ENCODE measurements at regions not wholly inside any gene's neighbourhood (a gene's known extent, or its start where the extent isn't known, plus 50 kb on each side); places are given as distances from the start of the nearest gene placed in this dataset.

DNA sequence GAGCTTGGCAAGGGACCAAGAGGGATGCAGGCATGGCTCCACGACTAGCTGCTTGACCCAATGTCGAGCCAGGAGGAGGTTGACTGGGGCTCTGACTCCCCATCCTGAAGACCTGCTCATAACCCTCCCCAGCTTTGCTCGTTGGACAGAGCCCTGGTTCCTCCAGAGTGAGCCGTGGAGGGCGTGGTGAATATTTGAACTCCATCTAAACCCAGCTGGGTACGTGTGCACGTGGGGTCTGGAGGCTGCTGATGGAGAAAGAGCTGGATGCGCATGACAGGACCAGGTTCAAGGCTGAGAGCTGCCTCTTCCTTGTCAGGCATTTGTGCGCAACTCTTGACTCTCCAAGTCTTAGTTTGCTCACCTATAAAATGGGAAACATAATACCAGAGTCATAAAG is 282.8 kb downstream of the TLE3 start:
- Histone ChIP-seq H3K9ac (no peak overlapping the region), H3K27me3 (ENCODE audit: insufficient read depth) (peaks cover 26% of the 10 kb centered on the region; the same call in 1 of the 2 replicates), H4K20me1 (ENCODE audit: insufficient read depth) (no peaks in the 10 kb centered on the region), H3K4me3 (ENCODE audit: low read depth in 2 of 2, low read length in 1 of 2) (no peak overlapping the region), H3K4me1 (ENCODE audit: control insufficient read depth in 1 of 2, insufficient read depth in 2 of 2, low read depth in 1 of 2, low read length in 1 of 2) (peaks cover 0 to 9% of the 10 kb centered on the region in 2 experiments; a peak in 1 of 4 replicates), H3K4me2 (no peak overlapping the region), H2AFZ (ENCODE audit: low read depth) (no peak overlapping the region), H3K27ac (ENCODE audit: low read depth in 2 of 2, low read length in 1 of 2) (no peak overlapping the region), H3K9me2 (no peaks in the 10 kb centered on the region), H3F3A (replicated peaks; ENCODE audit: insufficient read depth) (no peaks in the 10 kb centered on the region), H3K79me2 (ENCODE audit: insufficient read depth) (no peaks in the 10 kb centered on the region), H3K9me3 (no peaks in the 10 kb centered on the region), H3K36me3 (replicated peaks in 1 of 2; ENCODE audit: control insufficient read depth in 1 of 2, insufficient read depth in 2 of 2, low read length in 1 of 2) (no peaks in the 10 kb centered on the region)
- POLR2A ChIA-PET: no interaction called here
- no peak for DNase-seq
- TF ChIP-seq RFX5 (IDR thresholded peaks at IDR 0.05; ENCODE audit: low read length): no peak
- TF ChIP-seq MXI1 (IDR thresholded peaks at IDR 0.05; ENCODE audit: low read depth, low read length): no peak
- no peak for TF ChIP-seq ELF1 (IDR thresholded peaks at IDR 0.05)
- no peak for TF ChIP-seq NFIC (IDR thresholded peaks at IDR 0.05; ENCODE audit: borderline replicate concordance)
- WGBS (ENCODE audit: low lambda C conversion rate): 77% methylated on average over 7 of the region's 9 CpGs
- CTCF ChIA-PET: interaction anchor here (0.7 to 1.5 kb wide), 3 partner anchors 19 to 51 kb away, joined by 3 read pairs; no protein-coding TSS in a partner anchor

DNA sequence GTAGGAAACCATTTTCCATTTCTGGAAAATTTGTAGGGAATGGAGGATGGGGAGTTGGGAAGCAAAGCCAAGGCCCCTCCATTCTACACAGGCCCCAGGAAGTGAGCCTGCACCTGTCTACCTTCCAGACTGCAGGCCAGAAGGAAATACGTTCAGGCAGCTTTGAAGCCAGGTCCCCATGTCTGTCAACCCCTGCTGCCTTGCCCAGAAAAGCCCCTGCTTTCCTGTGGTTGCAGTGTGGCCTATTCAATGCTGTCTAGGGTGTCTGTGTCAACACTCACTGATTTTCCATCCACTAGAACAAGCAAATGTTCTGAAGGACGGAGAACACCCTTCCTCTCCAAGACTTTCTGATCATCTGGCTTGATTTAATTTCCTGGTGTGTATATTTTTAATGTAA is 281.9 kb downstream of the TLE3 start:
- Histone ChIP-seq H4K20me1 (ENCODE audit: insufficient read depth) (no peaks in the 10 kb centered on the region), H3K79me2 (ENCODE audit: insufficient read depth) (no peaks in the 10 kb centered on the region), H3K4me2 (no peak overlapping the region), H3K4me1 (ENCODE audit: control insufficient read depth in 1 of 2, insufficient read depth in 2 of 2, low read depth in 1 of 2, low read length in 1 of 2) (peaks cover 0 to 9% of the 10 kb centered on the region in 2 experiments; a peak in 1 of 4 replicates), H3K27me3 (ENCODE audit: insufficient read depth) (peaks cover 32% of the 10 kb centered on the region; the same call in 1 of the 2 replicates), H3K9me3 (no peaks in the 10 kb centered on the region), H3K4me3 (ENCODE audit: low read depth in 2 of 2, low read length in 1 of 2) (no peak overlapping the region), H3K36me3 (replicated peaks in 1 of 2; ENCODE audit: control insufficient read depth in 1 of 2, insufficient read depth in 2 of 2, low read length in 1 of 2) (no peaks in the 10 kb centered on the region), H3K9ac (no peak overlapping the region), H3K27ac (ENCODE audit: low read depth in 2 of 2, low read length in 1 of 2) (no peak overlapping the region), H3K9me2 (no peaks in the 10 kb centered on the region), H2AFZ (ENCODE audit: low read depth) (no peak overlapping the region), H3F3A (replicated peaks; ENCODE audit: insufficient read depth) (no peaks in the 10 kb centered on the region)
- DNase-seq: no peak
- ChIA-PET POLR2A (no interaction called here), CTCF (no interaction called here)
- WGBS (ENCODE audit: low lambda C conversion rate): 48% methylated on average over 2 of the region's 2 CpGs
- TF ChIP-seq, protein P1, sequence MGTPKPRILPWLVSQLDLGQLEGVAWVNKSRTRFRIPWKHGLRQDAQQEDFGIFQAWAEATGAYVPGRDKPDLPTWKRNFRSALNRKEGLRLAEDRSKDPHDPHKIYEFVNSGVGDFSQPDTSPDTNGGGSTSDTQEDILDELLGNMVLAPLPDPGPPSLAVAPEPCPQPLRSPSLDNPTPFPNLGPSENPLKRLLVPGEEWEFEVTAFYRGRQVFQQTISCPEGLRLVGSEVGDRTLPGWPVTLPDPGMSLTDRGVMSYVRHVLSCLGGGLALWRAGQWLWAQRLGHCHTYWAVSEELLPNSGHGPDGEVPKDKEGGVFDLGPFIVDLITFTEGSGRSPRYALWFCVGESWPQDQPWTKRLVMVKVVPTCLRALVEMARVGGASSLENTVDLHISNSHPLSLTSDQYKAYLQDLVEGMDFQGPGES (IDR thresholded peaks at IDR 0.05; ENCODE audit: low read depth, low read length): no peak
- TF ChIP-seq, protein P2, sequence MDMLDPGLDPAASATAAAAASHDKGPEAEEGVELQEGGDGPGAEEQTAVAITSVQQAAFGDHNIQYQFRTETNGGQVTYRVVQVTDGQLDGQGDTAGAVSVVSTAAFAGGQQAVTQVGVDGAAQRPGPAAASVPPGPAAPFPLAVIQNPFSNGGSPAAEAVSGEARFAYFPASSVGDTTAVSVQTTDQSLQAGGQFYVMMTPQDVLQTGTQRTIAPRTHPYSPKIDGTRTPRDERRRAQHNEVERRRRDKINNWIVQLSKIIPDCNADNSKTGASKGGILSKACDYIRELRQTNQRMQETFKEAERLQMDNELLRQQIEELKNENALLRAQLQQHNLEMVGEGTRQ (IDR thresholded peaks at IDR 0.05; ENCODE audit: borderline replicate concordance, low read depth, low read length): no peak
- TF ChIP-seq NRF1 (IDR thresholded peaks at IDR 0.05; ENCODE audit: low read depth, low read length): no peak
- TF ChIP-seq POLR2AphosphoS5 (IDR thresholded peaks at IDR 0.05; ENCODE audit: low read depth, low read length): no peak
- TF ChIP-seq EP300 (IDR thresholded peaks at IDR 0.05; ENCODE audit: borderline replicate concordance in 1 of 2, low read depth in 1 of 2, low read length in 1 of 2): no peak
- TF ChIP-seq, protein P3, sequence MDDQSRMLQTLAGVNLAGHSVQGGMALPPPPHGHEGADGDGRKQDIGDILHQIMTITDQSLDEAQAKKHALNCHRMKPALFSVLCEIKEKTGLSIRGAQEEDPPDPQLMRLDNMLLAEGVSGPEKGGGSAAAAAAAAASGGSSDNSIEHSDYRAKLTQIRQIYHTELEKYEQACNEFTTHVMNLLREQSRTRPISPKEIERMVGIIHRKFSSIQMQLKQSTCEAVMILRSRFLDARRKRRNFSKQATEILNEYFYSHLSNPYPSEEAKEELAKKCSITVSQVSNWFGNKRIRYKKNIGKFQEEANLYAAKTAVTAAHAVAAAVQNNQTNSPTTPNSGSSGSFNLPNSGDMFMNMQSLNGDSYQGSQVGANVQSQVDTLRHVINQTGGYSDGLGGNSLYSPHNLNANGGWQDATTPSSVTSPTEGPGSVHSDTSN (IDR thresholded peaks at IDR 0.05): no peak
- no peak for TF ChIP-seq MEF2A (IDR thresholded peaks at IDR 0.05; ENCODE audit: borderline replicate concordance, low read depth)
- TF ChIP-seq FOXJ3 (CRISPR knock-in tag; IDR thresholded peaks at IDR 0.05): no peak
- TF ChIP-seq, protein P4, sequence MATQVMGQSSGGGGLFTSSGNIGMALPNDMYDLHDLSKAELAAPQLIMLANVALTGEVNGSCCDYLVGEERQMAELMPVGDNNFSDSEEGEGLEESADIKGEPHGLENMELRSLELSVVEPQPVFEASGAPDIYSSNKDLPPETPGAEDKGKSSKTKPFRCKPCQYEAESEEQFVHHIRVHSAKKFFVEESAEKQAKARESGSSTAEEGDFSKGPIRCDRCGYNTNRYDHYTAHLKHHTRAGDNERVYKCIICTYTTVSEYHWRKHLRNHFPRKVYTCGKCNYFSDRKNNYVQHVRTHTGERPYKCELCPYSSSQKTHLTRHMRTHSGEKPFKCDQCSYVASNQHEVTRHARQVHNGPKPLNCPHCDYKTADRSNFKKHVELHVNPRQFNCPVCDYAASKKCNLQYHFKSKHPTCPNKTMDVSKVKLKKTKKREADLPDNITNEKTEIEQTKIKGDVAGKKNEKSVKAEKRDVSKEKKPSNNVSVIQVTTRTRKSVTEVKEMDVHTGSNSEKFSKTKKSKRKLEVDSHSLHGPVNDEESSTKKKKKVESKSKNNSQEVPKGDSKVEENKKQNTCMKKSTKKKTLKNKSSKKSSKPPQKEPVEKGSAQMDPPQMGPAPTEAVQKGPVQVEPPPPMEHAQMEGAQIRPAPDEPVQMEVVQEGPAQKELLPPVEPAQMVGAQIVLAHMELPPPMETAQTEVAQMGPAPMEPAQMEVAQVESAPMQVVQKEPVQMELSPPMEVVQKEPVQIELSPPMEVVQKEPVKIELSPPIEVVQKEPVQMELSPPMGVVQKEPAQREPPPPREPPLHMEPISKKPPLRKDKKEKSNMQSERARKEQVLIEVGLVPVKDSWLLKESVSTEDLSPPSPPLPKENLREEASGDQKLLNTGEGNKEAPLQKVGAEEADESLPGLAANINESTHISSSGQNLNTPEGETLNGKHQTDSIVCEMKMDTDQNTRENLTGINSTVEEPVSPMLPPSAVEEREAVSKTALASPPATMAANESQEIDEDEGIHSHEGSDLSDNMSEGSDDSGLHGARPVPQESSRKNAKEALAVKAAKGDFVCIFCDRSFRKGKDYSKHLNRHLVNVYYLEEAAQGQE (IDR thresholded peaks at IDR 0.05; ENCODE audit: low read depth, low read length): no peak

Data from SK-N-SH (cell line).